Keratinocyte (primary cell): ENCODE measurements at regions not wholly inside any gene's neighbourhood (a gene's known extent, or its start where the extent isn't known, plus 50 kb on each side); places are given as distances from the start of the nearest gene placed in this dataset.

ENCODE experiments used
- DNase-seq: peaks from one replicate; pipeline ENCODE4 v3.0.0-alpha.2; 2011; ENCODE audit warnings: low read depth, missing footprints, low spot score
- FAIRE-seq: peaks from 2 replicates; lab custom pipeline; 2011; peaks lifted over from hg19 to GRCh38; lab: Jason Lieb, UNC
- H2AFZ ChIP-seq: 2 replicates; pipeline ENCODE4 v1.6.0; 2012; ENCODE audit warnings: low read length, control low read depth, inconsistent platforms; ENCODE audit not compliant: control insufficient read depth
- H3K27ac ChIP-seq: 2 replicates; pipeline ENCODE4 v1.5.1; 2011; ENCODE audit warnings: low read length; ENCODE audit not compliant: control insufficient read depth, insufficient read depth
- H3K27me3 ChIP-seq: 3 replicates; pipeline ENCODE4 v1.6.0; 2011; ENCODE audit warnings: low read length; ENCODE audit not compliant: control insufficient read depth, insufficient read depth; ENCODE audit errors: extremely low read depth
- H3K36me3 ChIP-seq, 2 experiments: 2 replicates in 1 of 2; 3 replicates in 1 of 2; pipeline ENCODE4 v1.5.1; 2011; ENCODE audit warnings: low read length in 2 of 2, mild to moderate bottlenecking in 1 of 2; ENCODE audit not compliant: control insufficient read depth in 2 of 2, insufficient read depth in 2 of 2; ENCODE audit errors: extremely low read depth in 1 of 2
- H3K4me1 ChIP-seq: 3 replicates; pipeline ENCODE4 v1.5.1; 2011; ENCODE audit warnings: low read length; ENCODE audit not compliant: control insufficient read depth, insufficient read depth; ENCODE audit errors: extremely low read depth
- H3K4me2 ChIP-seq: 3 replicates; pipeline ENCODE4 v1.6.0; 2011; ENCODE audit warnings: low read depth, low read length; ENCODE audit not compliant: control insufficient read depth, insufficient read depth; ENCODE audit errors: extremely low read depth
- H3K4me3 ChIP-seq, 3 experiments: fragments of 200-600 bp in 1 of 3; sonication (generic) in 1 of 3; 2 replicates in 2 of 3; 3 replicates in 1 of 3; pipeline ENCODE4 v1.5.1; 2011 to 2016; ENCODE audit warnings: low read length in 3 of 3, mild to moderate bottlenecking in 3 of 3, control low read depth in 2 of 3, inconsistent platforms in 1 of 3, low read depth in 1 of 3, mixed read lengths in 1 of 3, mixed run types in 1 of 3, moderate library complexity in 1 of 3; ENCODE audit not compliant: control insufficient read depth in 2 of 3, insufficient read depth in 2 of 3; ENCODE audit errors: extremely low read depth in 1 of 3
- H3K79me2 ChIP-seq: 2 replicates; pipeline ENCODE4 v1.6.0; 2012; ENCODE audit warnings: low read length; ENCODE audit not compliant: control insufficient read depth, insufficient read depth
- H3K9ac ChIP-seq: 3 replicates; pipeline ENCODE4 v1.6.0; 2011; ENCODE audit warnings: low read length; ENCODE audit not compliant: control insufficient read depth, insufficient read depth; ENCODE audit errors: extremely low read depth
- H3K9me1 ChIP-seq: 3 replicates; pipeline ENCODE4 v1.6.0; 2011; ENCODE audit warnings: low read length; ENCODE audit not compliant: control insufficient read depth, insufficient read depth; ENCODE audit errors: extremely low read depth
- H3K9me3 ChIP-seq: 2 replicates; pipeline ENCODE4 v1.5.1; 2012; ENCODE audit warnings: low read depth, low read length; ENCODE audit not compliant: control insufficient read depth
- H4K20me1 ChIP-seq: 3 replicates; pipeline ENCODE4 v1.6.0; 2011; ENCODE audit warnings: low read length; ENCODE audit not compliant: control insufficient read depth, insufficient read depth; ENCODE audit errors: extremely low read depth
- EZH2 ChIP-seq: IDR thresholded peaks from one replicate; pipeline ENCODE4 v1.6.1; 2012; ENCODE audit warnings: inconsistent platforms, mild to moderate bottlenecking, low read length, moderate library complexity
- dilution Hi-C: fragments of 300-500 bp; cut with MboI; formaldehyde crosslinking; loops from one replicate; pipeline ENCODE4 v1.7.0; 2020; ENCODE audit warnings: low sequenced_read_pairs; ENCODE audit not compliant: extremely low pct_ligation_motif_present
- TF ChIP-seq, protein P1 (sequence below), 3 experiments: IDR thresholded peaks in 1 of 3; conservative IDR thresholded peaks in 1 of 3; optimal IDR thresholded peaks in 1 of 3; 2 replicates in 2 of 3; 3 replicates in 1 of 3; pipeline versions ENCODE3 to v1.5.1; 2011; ENCODE audit warnings: low read length in 3 of 3, mild to moderate bottlenecking in 3 of 3, moderate library complexity in 2 of 3, control low read depth in 1 of 3, inconsistent platforms in 1 of 3; ENCODE audit not compliant: insufficient read depth in 2 of 3; ENCODE audit errors: extremely low read depth in 1 of 3

- Histone ChIP-seq H3K9me3 (no peaks in the 10 kb centered on the region), H4K20me1 (no peaks in the 10 kb centered on the region), H3K79me2 (no peaks in the 10 kb centered on the region), H3K4me3 (no peak overlapping the region), H3K27ac (no peak overlapping the region), H2AFZ (no peak overlapping the region), H3K36me3 (no peaks in the 10 kb centered on the region), H3K4me1 (no peaks in the 10 kb centered on the region), H3K9me1 (no peaks in the 10 kb centered on the region), H3K4me2 (no peak overlapping the region), H3K27me3 (no peaks in the 10 kb centered on the region), H3K9ac (no peak overlapping the region)
- dilution Hi-C loops, result no loop called here
- DNase-seq, result no peak
- TF ChIP-seq EZH2, result no peak
- TF ChIP-seq, protein P1, sequence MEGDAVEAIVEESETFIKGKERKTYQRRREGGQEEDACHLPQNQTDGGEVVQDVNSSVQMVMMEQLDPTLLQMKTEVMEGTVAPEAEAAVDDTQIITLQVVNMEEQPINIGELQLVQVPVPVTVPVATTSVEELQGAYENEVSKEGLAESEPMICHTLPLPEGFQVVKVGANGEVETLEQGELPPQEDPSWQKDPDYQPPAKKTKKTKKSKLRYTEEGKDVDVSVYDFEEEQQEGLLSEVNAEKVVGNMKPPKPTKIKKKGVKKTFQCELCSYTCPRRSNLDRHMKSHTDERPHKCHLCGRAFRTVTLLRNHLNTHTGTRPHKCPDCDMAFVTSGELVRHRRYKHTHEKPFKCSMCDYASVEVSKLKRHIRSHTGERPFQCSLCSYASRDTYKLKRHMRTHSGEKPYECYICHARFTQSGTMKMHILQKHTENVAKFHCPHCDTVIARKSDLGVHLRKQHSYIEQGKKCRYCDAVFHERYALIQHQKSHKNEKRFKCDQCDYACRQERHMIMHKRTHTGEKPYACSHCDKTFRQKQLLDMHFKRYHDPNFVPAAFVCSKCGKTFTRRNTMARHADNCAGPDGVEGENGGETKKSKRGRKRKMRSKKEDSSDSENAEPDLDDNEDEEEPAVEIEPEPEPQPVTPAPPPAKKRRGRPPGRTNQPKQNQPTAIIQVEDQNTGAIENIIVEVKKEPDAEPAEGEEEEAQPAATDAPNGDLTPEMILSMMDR (optimal IDR thresholded peaks at IDR 0.05 in 1 of 3, IDR thresholded peaks at IDR 0.05 in 1 of 3, conservative IDR thresholded peaks at IDR 0.05 in 1 of 3; ENCODE audit: extremely low read depth in 1 of 3, insufficient read depth in 2 of 3, low read length in 3 of 3), result no peak
- no peak for FAIRE-seq
Observed at GRCh38 chr2:66171530-66171929, 263.4 kb upstream of the MEIS1 start.

DNA sequence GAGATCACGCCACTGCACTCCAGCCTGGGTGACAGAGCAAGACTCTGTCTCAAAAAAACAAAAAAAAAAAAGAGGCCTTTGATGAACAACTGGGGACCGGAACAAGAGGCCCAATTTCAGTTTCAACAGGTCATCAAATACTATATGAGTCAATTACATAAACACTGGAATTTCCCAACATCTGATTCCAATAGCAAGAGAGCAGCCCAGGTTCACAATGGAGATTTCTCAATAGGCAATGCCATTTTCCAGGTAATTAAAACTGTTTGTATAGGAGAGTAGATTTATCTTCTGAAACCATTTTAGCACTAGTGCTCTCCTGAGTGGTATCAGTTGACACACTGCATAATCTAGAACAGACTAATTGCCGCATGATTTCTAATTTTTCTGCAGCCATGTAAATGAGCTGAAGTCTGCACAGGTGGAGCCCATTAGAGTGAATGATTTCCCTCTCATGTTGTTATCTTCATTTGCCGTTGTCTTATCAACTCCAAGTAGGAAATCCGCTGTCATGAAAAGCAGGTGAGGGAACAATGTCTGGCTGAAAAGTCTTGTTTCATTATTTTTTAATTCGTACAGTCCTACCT is 264.1 kb upstream of the MEIS1 start:
- no peak for TF ChIP-seq EZH2
- TF ChIP-seq, protein P1 (optimal IDR thresholded peaks at IDR 0.05 in 1 of 3, IDR thresholded peaks at IDR 0.05 in 1 of 3, conservative IDR thresholded peaks at IDR 0.05 in 1 of 3; ENCODE audit: extremely low read depth in 1 of 3, insufficient read depth in 2 of 3, low read length in 3 of 3), result no peak

More for the DNA sequence above, 264.1 kb upstream of the MEIS1 start:
- FAIRE-seq (no peak), DNase-seq (no peak)
- Histone ChIP-seq H3K27ac (no peak overlapping the region), H3K36me3 (no peaks in the 10 kb centered on the region), H4K20me1 (no peaks in the 10 kb centered on the region), H2AFZ (no peak overlapping the region), H3K9ac (no peak overlapping the region), H3K27me3 (no peaks in the 10 kb centered on the region), H3K9me1 (no peaks in the 10 kb centered on the region), H3K79me2 (no peaks in the 10 kb centered on the region), H3K4me3 (no peak overlapping the region), H3K4me2 (no peak overlapping the region), H3K9me3 (no peaks in the 10 kb centered on the region), H3K4me1 (no peaks in the 10 kb centered on the region)
- dilution Hi-C loops, result no loop called here
